Muscle of leg (tissue), 3 donors: ENCODE measurements at regions not wholly inside any gene's neighbourhood (a gene's known extent, or its start where the extent isn't known, plus 50 kb on each side); places are given as distances from the start of the nearest gene placed in this dataset.

ENCODE experiments used
- DNase-seq: peaks from one replicate; pipeline ENCODE4 v3.0.0; 2013
- H3K27ac ChIP-seq: one replicate; pipeline ENCODE4 v1.5.1; 2013; ENCODE audit warnings: mild to moderate bottlenecking, low read length, control low read depth
- H3K27me3 ChIP-seq: one replicate; pipeline ENCODE4 v1.6.1; 2013; ENCODE audit warnings: low read length; ENCODE audit not compliant: control insufficient read depth, insufficient read depth
- H3K36me3 ChIP-seq: one replicate; pipeline ENCODE4 v1.6.1; 2013; ENCODE audit warnings: low read length; ENCODE audit not compliant: control insufficient read depth, insufficient read depth
- H3K4me1 ChIP-seq: one replicate; pipeline ENCODE4 v1.6.1; 2013; ENCODE audit warnings: low read length; ENCODE audit not compliant: control insufficient read depth, insufficient read depth
- H3K4me3 ChIP-seq: one replicate; pipeline ENCODE4 v1.5.1; 2013; ENCODE audit warnings: low read length, control low read depth
- H3K9me3 ChIP-seq: replicated peaks from 2 replicates; pipeline ENCODE4 v1.6.1; 2013; ENCODE audit warnings: low read depth, low read length; ENCODE audit not compliant: control insufficient read depth
- WGBS: methylation state at CpG from one replicate; pipeline ENCODE4 v1.1.5; 2013; ENCODE audit warnings: missing lambda C conversion rate; ENCODE audit not compliant: insufficient coverage; 5-methylcytosine and 5-hydroxymethylcytosine counted together

- Histone ChIP-seq H3K27me3 (no peaks in the 10 kb centered on the region), H3K27ac (no peak overlapping the region), H3K36me3 (no peaks in the 10 kb centered on the region), H3K9me3 (no peaks in the 10 kb centered on the region), H3K4me3 (no peak overlapping the region), H3K4me1 (no peaks in the 10 kb centered on the region)
- WGBS, result 83% methylated on average over 1 of the region's 1 CpG
- no peak for DNase-seq
Measured at GRCh38 chr11:23723861-23724260, 773.0 kb upstream of the LUZP2 start.

DNA sequence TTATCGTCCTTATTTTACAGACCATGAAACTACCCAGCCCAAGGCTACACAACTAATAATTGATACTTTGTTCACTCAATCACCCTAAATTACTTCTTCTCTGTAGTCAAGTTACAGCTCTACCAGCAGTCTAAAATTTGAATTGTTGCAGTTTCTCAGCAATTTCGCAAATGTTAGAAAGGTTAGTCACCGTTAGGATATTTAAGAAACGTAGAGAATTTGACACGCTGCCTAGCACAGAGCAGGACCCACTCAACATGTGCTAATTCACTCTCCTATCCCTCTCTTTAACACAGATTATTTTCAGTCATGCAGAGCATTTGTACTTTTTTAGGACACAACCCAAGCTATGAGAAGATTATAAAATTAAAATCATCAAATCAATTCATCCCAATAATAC, 771.1 kb upstream of the LUZP2 start:
- Histone ChIP-seq H3K4me1 (no peaks in the 10 kb centered on the region), H3K9me3 (no peaks in the 10 kb centered on the region), H3K4me3 (no peak overlapping the region), H3K27me3 (no peaks in the 10 kb centered on the region), H3K27ac (no peak overlapping the region), H3K36me3 (no peaks in the 10 kb centered on the region)
- peak; percentile 27 for DNase-seq
- 80% methylated on average over 2 of the region's 5 CpGs for WGBS

DNA sequence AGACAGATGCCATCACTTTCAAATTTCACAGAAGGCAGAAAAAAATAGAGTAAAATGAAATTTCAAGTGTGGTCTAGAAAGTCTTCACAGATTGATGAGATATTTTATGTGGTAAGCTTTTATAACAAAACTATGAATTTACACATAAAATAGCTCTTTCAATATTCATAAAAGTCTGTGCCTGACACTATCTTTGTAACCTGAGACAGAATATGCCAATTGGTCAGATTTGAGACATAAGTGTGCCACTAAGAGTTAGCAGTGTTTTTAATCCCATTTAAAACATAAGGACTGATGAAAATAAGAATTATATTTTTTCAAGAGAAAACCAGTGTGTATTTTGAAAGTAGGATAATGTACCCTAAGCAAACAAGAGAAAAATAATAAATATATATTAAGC, 769.5 kb upstream of the LUZP2 start:
- Histone ChIP-seq H3K27ac (no peak overlapping the region), H3K4me3 (no peak overlapping the region), H3K27me3 (no peaks in the 10 kb centered on the region), H3K36me3 (no peaks in the 10 kb centered on the region), H3K9me3 (no peaks in the 10 kb centered on the region), H3K4me1 (no peaks in the 10 kb centered on the region)
- DNase-seq, result no peak

DNA sequence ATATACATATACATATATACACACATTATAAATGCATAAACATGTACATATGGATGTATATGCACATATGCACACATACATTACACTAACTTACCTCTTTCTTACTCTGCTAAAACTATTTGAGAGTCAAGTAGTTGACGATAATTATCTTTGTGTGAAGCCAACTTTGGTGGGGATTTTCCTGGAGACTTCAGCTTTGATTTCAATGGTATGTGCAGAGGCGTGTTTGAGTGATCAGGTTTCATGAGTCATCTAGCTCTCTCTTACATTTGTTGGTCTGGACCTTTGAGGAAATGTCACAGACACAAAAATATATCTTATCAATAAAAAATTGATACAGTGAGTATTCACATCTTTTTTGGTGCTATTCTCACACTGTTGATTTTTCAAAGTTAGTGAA, 769.1 kb upstream of the LUZP2 start:
- peak; percentile 22 for DNase-seq
- H3K27ac ChIP-seq, result no peak overlapping the region
- no peaks in the 10 kb centered on the region for H3K4me1 ChIP-seq
- H3K27me3 ChIP-seq, result no peaks in the 10 kb centered on the region
- no CpG with 5 or more reads among the region's 2 CpGs for WGBS
- no peaks in the 10 kb centered on the region for H3K36me3 ChIP-seq
- no peaks in the 10 kb centered on the region for H3K9me3 ChIP-seq
- no peak overlapping the region for H3K4me3 ChIP-seq

DNA sequence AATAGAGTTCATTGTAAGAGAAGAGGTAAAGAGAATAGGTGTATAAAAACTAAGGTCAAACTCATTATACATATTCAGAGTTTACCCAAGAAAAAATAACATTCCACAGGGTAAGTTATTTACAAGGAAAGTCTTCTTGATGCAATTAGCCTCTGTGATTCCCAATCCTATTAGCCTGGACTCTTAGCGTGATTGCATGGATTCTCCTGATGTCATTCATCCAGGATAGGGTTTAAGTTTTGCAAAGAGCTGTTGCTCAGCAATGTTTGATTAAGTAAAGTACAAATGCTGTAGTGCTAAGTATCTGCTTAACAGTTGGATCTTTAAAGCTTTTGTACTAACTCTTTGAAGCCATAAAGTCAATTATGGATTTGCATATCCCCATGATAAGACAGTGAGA, 767.8 kb upstream of the LUZP2 start:
- Histone ChIP-seq H3K27ac (no peak overlapping the region), H3K9me3 (no peaks in the 10 kb centered on the region), H3K36me3 (no peaks in the 10 kb centered on the region), H3K4me1 (no peaks in the 10 kb centered on the region), H3K27me3 (no peaks in the 10 kb centered on the region), H3K4me3 (no peak overlapping the region)
- no CpG with 5 or more reads among the region's 1 CpG for WGBS
- DNase-seq, result no peak

DNA sequence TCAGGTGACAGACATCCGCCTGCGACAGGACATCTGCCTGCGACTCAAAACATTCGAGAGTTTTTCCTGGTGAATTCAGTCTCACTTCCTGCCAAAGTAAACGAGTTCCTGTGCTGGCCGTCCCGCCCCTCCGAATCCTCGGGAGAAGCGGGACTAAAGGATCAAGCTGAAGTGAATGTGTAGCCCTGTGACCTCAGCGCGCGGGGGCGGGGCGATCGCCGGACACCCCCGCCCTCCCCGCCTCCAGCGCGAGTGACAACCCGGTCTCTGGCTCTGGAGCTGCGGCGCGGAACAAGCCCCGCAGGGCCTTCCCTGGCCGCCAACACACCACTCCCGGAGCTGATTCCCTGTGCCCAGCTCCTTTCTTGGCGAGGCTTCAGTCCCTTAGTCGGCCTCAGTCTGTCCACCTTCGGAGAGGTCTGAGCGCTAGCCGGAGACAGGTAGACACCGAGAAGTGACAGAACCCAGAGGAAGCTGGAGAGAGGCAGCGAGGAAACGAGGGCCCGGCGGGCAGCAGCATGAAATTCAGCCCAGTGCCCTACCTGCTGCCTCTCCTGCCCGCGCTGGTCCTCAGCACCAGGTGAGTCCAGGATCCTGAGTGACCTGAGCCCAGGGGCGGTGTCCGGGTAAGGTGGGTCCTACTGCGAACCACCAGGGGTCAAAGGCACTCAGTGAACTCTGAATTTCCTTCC, 766.4 kb upstream of the LUZP2 start:
- no peak for DNase-seq
- Histone ChIP-seq H3K4me1 (no peaks in the 10 kb centered on the region), H3K4me3 (no peak overlapping the region), H3K27ac (no peak overlapping the region), H3K9me3 (no peaks in the 10 kb centered on the region), H3K36me3 (no peaks in the 10 kb centered on the region), H3K27me3 (no peaks in the 10 kb centered on the region)
- WGBS, result 92% methylated on average over 42 of the region's 43 CpGs

DNA sequence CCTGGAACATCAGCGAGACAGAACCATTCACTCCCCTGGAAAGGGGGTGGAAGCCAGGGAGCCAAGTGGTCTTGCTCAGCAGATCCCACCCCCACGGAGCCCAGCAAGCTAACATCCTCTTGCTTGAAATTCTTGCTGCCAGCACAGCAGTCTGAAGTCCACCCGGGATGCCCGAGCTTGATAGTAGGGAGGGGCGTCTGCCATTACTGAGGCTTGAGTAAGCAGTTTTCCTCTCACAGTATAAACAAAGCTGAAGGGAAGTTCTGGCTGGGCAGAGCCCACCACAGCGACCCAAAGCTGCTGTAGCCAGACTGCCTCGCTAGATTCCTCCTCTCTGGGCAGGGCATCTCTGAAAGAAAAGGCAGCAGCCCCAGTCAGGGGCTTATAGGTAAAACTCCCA, 764.8 kb upstream of the LUZP2 start:
- no peaks in the 10 kb centered on the region for H3K27me3 ChIP-seq
- H3K4me1 ChIP-seq, result no peaks in the 10 kb centered on the region
- DNase-seq, result no peak
- H3K9me3 ChIP-seq, result no peaks in the 10 kb centered on the region
- no peak overlapping the region for H3K4me3 ChIP-seq
- H3K36me3 ChIP-seq, result no peaks in the 10 kb centered on the region
- WGBS, result 85% methylated on average over 5 of the region's 7 CpGs
- H3K27ac ChIP-seq, result no peak overlapping the region

GRCh38 chr11:23746896-23747295, 750.0 kb upstream of the LUZP2 start:
- H3K4me3 ChIP-seq, result no peak overlapping the region
- H3K27ac ChIP-seq, result no peak overlapping the region
- H3K36me3 ChIP-seq, result no peaks in the 10 kb centered on the region
- no peak for DNase-seq
- no CpG with 5 or more reads among the region's 1 CpG for WGBS
- H3K27me3 ChIP-seq, result no peaks in the 10 kb centered on the region
- no peaks in the 10 kb centered on the region for H3K9me3 ChIP-seq
- no peaks in the 10 kb centered on the region for H3K4me1 ChIP-seq

DNA sequence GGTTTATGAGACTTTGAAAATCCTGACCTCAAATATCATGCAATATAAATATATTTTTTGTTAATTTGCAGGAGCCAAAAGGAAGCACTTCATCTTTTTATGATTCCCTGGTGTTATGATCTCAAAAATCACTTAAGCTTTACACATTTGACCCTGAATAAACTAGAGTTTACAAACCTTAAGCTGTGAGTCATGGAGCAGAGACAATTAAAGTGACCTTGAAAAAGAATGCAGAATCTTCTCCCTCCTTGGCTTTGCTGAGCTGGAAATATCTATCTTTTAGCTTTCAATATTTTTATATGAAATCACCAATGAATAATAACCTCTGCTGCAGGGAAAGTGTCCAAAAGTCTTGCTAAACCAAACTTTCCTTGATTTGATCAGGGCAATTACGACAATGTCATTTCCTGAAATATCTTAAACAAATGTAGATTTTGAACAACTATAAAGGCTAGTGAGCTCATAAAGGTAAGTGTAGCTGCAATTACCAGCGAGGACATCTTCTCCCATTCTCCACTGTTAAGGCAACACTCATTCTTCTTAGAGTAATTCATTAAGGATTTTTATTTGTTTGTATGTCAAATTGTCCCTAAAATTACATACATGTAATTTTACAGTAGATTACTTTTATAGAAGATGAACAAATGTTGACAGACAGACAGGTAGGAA, 747.0 kb upstream of the LUZP2 start:
- peak; percentile 25 for DNase-seq
- no peak overlapping the region for H3K4me3 ChIP-seq
- H3K27ac ChIP-seq, result no peak overlapping the region
- no peaks in the 10 kb centered on the region for H3K27me3 ChIP-seq
- WGBS, result no CpG with 5 or more reads among the region's 2 CpGs
- H3K9me3 ChIP-seq, result no peaks in the 10 kb centered on the region
- no peaks in the 10 kb centered on the region for H3K36me3 ChIP-seq
- H3K4me1 ChIP-seq, result no peaks in the 10 kb centered on the region

DNA sequence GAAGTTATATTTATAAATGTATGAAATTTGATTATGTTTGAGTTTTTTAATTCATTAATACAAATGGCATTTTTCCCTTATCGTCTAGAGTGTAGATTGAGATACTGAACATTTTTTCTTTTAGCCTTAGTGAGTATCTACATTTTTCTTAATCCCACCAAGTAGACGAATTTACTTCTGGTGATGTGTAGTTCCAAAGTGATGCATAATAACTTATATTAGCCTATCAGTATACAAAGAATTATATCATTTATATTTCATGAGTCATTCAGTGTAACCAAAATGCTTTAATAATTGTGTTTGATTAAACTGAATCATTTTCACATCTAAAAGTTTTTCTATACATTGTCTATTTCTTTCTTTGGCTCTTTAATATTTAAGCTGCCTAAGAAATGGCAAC, 745.6 kb upstream of the LUZP2 start:
- DNase-seq, result no peak
- Histone ChIP-seq H3K27me3 (no peaks in the 10 kb centered on the region), H3K9me3 (no peaks in the 10 kb centered on the region), H3K36me3 (no peaks in the 10 kb centered on the region), H3K4me1 (no peaks in the 10 kb centered on the region), H3K27ac (no peak overlapping the region), H3K4me3 (no peak overlapping the region)
- no CpG with 5 or more reads among the region's 2 CpGs for WGBS

DNA sequence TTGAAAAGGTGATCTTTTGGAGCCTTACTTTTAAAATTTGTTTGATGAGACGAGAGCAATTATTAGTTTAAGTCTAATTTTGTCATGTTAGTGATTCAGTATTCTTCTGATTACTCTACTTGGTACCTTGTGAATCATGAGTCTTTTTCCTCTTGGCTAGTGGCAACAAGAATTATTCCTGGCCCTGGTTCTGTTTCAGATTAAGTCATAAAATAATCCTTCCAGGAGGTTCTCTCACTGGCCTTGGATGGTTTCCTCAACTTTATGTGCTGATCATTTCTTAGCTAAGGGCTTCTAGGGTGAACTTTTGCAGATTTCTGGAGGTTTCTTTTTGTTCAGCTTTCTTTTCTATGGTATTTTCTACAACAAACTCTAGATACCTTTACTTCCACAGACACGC, 741.8 kb upstream of the LUZP2 start:
- Histone ChIP-seq H3K27ac (no peak overlapping the region), H3K36me3 (no peaks in the 10 kb centered on the region), H3K4me3 (no peak overlapping the region), H3K27me3 (no peaks in the 10 kb centered on the region), H3K4me1 (no peaks in the 10 kb centered on the region), H3K9me3 (no peaks in the 10 kb centered on the region)
- no peak for DNase-seq
- WGBS, result no CpG with 5 or more reads among the region's 2 CpGs
